ENCODE measurements at regions not wholly inside any gene's neighbourhood (a gene's known extent, or its start where the extent isn't known, plus 50 kb on each side); places are given as distances from the start of the nearest gene placed in this dataset.
"Not testable (repeated sequence)": the region's sequence is repeated elsewhere in the genome, so short reads cannot be mapped to it uniquely, and the experiment has no call there.

- DNase-seq (ENCODE audit: low spot score in 2 of 2) (no peak), FAIRE-seq (no peak)
Measured at GRCh38 chr1:234775477-234776246, 165.7 kb upstream of the IRF2BP2 start.

- FAIRE-seq (no peak), DNase-seq (ENCODE audit: low spot score in 2 of 2) (no peak)
Measured at GRCh38 chr1:234774971-234775370, 165.0 kb upstream of the IRF2BP2 start.

- DNase-seq (ENCODE audit: low spot score in 2 of 2), result no peak
- no peak for FAIRE-seq
Measured at GRCh38 chr1:234773936-234774677, 164.1 kb upstream of the IRF2BP2 start.

- DNase-seq (ENCODE audit: low spot score in 2 of 2) (peak in 1 of 2 donors; percentile 69), FAIRE-seq (no peak)
Measured at GRCh38 chr1:234772345-234773147, 162.6 kb upstream of the IRF2BP2 start.

DNA sequence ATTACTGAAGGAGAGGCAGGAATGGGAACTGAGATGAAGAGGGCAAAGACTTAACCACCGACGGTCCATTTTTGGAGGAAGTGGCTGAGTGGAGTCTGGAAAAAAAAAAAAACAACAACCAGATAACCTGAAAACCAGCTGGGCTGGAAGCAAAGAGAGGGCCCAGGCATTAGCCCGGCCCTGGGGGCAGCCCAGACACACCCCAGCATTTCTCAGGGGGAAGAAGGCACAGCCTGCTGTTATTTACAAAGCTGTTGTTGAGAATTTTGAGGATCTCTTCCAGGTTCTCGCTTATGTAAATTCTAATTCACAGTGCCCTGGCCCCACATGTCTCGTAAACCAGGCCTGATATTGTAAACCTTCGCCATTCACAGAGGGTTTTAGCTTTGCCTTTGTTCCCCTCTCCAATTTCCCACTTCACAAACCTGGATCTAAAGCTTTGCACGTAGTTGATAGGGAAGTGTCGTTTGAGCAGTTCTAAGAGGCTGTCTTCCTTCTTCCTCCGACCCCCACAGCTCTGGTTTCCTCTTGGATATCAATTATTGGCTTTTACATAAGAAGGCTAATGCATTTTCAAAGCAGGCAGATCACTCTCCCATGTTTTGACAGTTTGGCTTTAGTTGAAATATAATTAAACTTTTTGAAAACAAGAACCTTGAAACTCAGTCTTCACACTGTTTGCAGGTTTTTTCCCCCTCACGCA is 161.8 kb upstream of the IRF2BP2 start:
- DNase-seq (ENCODE audit: low spot score in 2 of 2) (no peak), FAIRE-seq (no peak)

DNA sequence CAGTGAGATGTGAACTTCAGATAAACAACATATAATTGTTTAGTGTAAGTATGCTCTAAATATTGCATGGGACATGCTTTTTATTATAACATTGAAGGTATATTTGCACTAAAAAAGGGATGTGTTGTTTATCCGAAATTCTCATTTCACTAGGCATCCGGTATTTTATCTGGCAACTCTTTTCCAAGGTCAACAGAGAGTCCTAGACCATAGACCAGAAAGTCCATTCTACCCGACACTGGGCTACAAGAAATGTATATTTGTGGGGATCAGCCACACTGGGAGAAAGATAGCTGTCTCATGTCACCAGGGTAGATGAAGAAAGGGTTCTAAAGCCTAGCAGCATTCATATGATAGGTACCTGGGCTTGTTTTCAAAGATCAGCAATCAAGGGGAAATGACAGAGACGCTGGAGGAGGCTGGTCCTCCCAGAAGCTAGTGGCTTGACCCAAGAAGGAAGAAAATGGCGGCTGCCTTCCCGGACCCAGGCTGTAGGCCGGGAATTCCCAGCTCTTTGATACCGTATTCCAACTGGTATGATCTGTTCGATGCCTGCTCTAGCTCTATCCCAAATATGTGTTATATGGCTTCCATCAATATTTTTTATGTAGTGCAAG is 161.1 kb upstream of the IRF2BP2 start:
- DNase-seq (ENCODE audit: low spot score in 2 of 2) (no peak), FAIRE-seq (no peak)

GRCh38 chr1:234769986-234770795 is 160.2 kb upstream of the IRF2BP2 start:
- DNase-seq (ENCODE audit: low spot score in 2 of 2), result no peak
- FAIRE-seq, result no peak

DNA sequence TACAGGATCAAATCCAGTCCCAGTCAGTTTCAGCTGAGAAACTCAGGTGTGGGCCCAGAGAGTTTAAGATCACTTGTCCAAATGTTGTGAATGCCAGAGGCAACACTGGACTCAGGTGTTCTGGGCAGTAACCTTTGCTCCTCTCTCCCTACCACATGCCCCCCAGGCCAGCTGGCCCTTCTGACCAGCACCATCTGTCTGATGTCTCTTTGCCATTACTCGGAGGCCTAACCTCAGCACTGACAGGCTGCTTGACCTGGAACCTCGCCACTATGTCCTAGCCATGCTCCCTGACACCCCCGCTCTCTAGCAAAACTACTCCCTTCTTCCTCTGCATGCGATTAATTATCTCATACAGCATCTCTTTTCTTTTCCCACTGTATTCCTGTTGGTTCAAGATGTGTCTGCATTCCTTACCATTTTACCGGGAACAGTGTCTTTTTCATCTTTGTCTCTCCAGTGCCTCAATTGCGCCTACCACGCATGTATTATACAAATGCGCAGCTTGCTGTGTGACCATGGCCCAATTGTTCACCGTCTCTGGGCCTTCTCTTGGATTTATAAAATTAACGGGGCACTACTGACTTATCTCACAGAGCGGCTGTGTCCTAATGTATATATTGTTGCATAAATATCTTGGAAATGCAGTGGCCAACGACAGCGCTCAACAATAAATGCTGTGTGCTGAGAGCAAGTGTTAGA is 159.5 kb upstream of the IRF2BP2 start:
- FAIRE-seq (no peak), DNase-seq (ENCODE audit: low spot score in 2 of 2) (no peak)

DNA sequence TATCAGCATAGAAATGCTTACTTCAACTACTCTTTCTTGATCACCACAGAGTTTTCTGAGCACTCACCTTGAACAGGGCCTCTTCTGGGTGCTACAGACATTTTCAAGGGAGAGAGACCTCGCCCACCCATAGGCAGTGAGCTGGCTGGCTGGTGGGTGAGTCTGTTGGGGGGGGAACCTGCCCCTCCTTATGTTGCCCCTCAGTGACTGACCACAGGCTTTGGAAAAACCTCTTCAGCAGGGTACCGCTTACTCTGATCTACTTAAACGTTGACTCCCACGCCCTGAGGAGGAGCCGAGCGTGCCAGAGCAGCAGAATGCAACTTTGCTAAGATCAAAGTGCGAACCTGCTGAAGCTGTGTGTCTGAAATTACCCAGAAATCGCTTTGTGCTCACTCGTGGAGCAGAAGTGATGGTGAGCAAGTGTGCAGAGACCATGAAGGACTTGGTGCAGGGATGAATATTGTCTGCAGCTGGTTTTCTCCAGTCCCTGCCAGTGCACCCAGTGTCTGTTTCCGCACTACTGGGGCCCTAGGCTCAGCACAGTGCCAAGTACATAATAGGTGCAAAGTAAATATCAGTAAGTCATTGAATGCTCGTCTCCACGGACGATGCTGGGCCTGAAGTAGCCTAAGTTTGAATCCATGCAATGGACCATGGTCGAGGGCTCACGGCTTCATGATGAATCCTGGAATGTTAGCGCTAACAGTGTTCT is 158.7 kb upstream of the IRF2BP2 start:
- DNase-seq (ENCODE audit: low spot score in 2 of 2), result no peak
- no peak for FAIRE-seq

- no peak for DNase-seq (ENCODE audit: low spot score in 2 of 2)
- FAIRE-seq, result no peak
Measured at GRCh38 chr1:234768171-234768568, 158.2 kb upstream of the IRF2BP2 start.

DNA sequence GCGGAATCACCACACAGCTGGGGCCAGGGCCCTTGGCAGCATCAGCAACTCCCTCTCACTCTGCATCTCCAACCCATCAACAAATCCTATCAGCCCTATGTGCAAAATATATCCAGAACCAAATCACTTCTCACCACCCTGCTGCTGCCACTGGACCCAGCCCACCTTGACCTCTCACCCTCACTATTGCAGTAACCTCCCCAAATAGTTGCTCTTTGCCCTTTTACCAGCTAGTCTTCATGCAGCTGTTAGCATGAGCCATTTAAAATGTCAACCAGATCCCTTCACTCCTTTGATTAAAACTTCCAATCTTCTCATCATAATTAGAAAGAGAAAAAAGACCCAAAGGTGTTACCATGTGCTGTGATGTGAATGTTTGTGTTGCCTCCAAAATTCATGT is 155.7 kb upstream of the IRF2BP2 start:
- FAIRE-seq, result no peak
- no peak for DNase-seq (ENCODE audit: low spot score in 2 of 2)

DNA sequence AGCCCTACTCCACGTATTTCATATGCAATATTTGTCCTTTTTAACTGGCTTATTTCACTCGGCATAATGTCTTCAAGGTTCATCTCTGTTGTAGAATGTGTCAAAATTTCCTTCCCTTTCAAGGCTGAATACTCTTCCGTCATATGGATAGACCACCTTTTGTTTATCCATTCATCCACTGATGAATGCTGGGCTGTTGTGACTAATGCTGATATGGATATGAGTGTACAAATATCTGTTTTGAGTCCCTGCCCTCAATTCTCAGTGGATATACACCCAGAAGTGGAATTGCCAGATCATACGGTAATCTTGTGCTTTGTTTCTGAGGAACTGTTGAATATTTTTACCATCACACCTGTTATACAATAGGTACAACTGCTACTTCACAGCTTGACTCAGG is 155.2 kb upstream of the IRF2BP2 start:
- FAIRE-seq (no peak), DNase-seq (ENCODE audit: low spot score in 2 of 2) (no peak)

DNA sequence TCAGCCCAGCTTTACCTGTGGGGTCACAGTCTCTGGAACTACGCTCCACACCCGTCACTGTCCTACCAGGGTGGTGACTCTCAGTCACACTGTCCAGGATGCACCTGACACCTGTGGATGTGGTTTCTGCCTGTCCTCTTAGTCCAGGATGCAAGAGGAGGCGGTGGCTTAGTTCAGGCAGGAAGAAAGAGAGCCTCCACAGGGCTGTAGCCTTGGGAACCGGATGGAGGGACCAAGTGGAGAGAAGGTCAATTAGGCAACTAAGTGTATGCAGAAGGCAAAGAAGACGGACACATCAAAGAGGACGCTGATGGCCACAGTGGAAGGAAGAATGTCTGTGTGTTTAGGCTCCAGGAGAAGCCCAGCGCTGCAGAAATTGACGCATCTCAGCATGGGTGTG is 153.9 kb upstream of the IRF2BP2 start:
- FAIRE-seq (no peak), DNase-seq (ENCODE audit: low spot score in 2 of 2) (no peak)

- FAIRE-seq, result no peak
- no peak for DNase-seq (ENCODE audit: low spot score in 2 of 2)
Measured at GRCh38 chr1:234763367-234763766, 153.4 kb upstream of the IRF2BP2 start.

DNA sequence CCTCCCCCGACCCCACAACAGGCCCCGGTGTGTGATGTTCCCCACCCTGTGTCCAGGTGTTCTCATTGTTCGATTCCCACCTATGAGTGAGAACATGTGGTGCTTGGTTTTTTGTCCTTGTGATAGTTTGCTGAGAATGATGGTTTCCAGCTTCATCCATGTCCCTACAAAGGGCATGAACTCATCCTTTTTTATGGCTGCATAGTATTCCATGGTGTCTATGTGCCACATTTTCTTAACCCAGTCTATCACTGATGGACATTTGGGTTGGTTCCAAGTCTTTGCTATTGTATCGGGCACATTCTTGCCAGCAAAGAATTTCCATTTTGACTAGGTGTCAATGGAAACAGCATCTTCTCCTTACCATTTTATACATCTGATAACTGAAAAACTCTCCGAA is 152.1 kb upstream of the IRF2BP2 start:
- not testable (repeated sequence) for DNase-seq (ENCODE audit: low spot score in 2 of 2); FAIRE-seq

GRCh38 chr1:234760303-234760723 is 150.3 kb upstream of the IRF2BP2 start:
- no peak for DNase-seq (ENCODE audit: low spot score in 2 of 2)
- no peak for FAIRE-seq

- FAIRE-seq (no peak), DNase-seq (ENCODE audit: low spot score in 2 of 2) (no peak)
Measured at GRCh38 chr1:234759888-234760287, 149.9 kb upstream of the IRF2BP2 start.

- FAIRE-seq, result no peak
- no peak for DNase-seq (ENCODE audit: low spot score in 2 of 2)
Measured at GRCh38 chr1:234758851-234759250, 148.9 kb upstream of the IRF2BP2 start.
